ENCODE measurements at regions not wholly inside any gene's neighbourhood (a gene's known extent, or its start where the extent isn't known, plus 50 kb on each side); places are given as distances from the start of the nearest gene placed in this dataset.
"Not testable (repeated sequence)": the region's sequence is repeated elsewhere in the genome, so short reads cannot be mapped to it uniquely, and the experiment has no call there.

DNA sequence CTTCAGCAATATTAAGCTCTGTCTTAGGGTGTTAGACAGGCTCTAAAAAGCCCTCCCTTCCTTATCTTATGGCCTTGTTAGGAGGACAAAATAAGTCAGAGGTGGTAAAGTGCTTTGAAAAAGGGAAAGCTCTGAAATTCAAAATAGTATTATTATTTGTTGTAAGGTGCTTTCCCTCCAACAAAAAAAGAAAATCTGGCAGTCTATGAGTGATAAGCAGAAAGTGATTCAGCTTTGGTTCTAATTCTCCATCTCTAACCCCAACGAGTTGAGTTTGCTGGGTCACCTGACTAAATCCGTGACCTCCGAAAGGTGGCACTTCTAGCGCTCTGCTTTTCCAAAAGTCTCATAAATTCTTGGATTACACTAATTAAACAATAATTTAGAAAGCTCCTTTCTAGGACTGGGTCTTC, 305.1 kb downstream of the BCL2L11 start:
- not testable (repeated sequence) for TF ChIP-seq CTCF (IDR thresholded peaks at IDR 0.05); ZFX (IDR thresholded peaks at IDR 0.05; ENCODE audit: borderline replicate concordance)

All from 22Rv1 (cell line).